Dendritic cell treated with granulocyte-macrophage colony-stimulating factor and Interleukin-4, amounts not matched to agents 40 ng/mL and 50 ng/mL, for 4 days (primary cell): ENCODE measurements at regions not wholly inside any gene's neighbourhood (a gene's known extent, or its start where the extent isn't known, plus 50 kb on each side); places are given as distances from the start of the nearest gene placed in this dataset.
"Not testable (repeated sequence)": the region's sequence is repeated elsewhere in the genome, so short reads cannot be mapped to it uniquely, and the experiment has no call there.

ENCODE experiments used
- H3K27ac Mint-ChIP-seq: one replicate; pipeline ENCODE4 v1.8.0; 2022; ENCODE audit warnings: mild to moderate bottlenecking, mixed read lengths
- H3K27me3 Mint-ChIP-seq: one replicate; pipeline ENCODE4 v1.8.0; 2022; ENCODE audit warnings: mild to moderate bottlenecking, mixed read lengths
- H3K36me3 Mint-ChIP-seq: one replicate; pipeline ENCODE4 v1.8.0; 2022; ENCODE audit warnings: low read depth, mixed read lengths
- H3K4me1 Mint-ChIP-seq: one replicate; pipeline ENCODE4 v1.8.0; 2022; ENCODE audit warnings: low read depth, mixed read lengths
- H3K4me3 Mint-ChIP-seq: one replicate; pipeline ENCODE4 v1.8.0; 2022; ENCODE audit warnings: mild to moderate bottlenecking, moderate library complexity, mixed read lengths
- H3K9me3 Mint-ChIP-seq: one replicate; pipeline ENCODE4 v1.8.0; 2022; ENCODE audit warnings: mixed read lengths
- intact Hi-C: fragments of 100-400 bp; cut with micrococcal nuclease; formaldehyde crosslinking; loops from one replicate; pipeline ENCODE4 v1.15.0; 2022

DNA sequence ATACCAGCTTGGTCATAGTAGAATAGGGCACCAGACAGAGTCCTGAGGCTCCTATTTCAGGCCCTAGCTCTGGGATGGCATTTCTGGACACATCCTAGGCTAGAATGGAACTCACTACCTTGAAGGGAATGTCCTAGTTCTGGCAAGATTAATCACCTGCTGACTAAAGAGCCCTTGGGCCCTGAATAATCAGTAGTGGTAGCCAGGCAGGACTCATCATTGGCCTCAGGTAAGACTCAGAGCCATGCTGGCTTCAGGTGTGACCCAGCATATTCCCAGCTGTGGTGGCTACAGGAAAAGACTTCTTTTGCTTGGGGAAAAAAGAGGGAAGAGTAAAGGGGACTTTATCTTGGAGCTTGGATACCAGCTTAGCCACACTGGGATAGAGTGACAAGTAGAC, 131.0 kb upstream of the SRD5A2 start:
- H3K9me3 Mint-ChIP-seq, result peaks cover 42% of the 10 kb centered on the region
- no peak overlapping the region for H3K27ac Mint-ChIP-seq
- intact Hi-C loops, result no loop called here
- no peaks in the 10 kb centered on the region for H3K36me3 Mint-ChIP-seq
- H3K27me3 Mint-ChIP-seq, result no peaks in the 10 kb centered on the region
- H3K4me1 Mint-ChIP-seq, result no peaks in the 10 kb centered on the region
- H3K4me3 Mint-ChIP-seq, result no peak overlapping the region

- Mint-ChIP-seq H3K36me3 (no peaks in the 10 kb centered on the region), H3K4me3 (no peak overlapping the region), H3K9me3 (peaks cover 48% of the 10 kb centered on the region), H3K4me1 (no peaks in the 10 kb centered on the region), H3K27me3 (no peaks in the 10 kb centered on the region), H3K27ac (no peak overlapping the region)
- intact Hi-C loops, result no loop called here
Observed at GRCh38 chr2:31710121-31710520, 129.4 kb upstream of the SRD5A2 start.

DNA sequence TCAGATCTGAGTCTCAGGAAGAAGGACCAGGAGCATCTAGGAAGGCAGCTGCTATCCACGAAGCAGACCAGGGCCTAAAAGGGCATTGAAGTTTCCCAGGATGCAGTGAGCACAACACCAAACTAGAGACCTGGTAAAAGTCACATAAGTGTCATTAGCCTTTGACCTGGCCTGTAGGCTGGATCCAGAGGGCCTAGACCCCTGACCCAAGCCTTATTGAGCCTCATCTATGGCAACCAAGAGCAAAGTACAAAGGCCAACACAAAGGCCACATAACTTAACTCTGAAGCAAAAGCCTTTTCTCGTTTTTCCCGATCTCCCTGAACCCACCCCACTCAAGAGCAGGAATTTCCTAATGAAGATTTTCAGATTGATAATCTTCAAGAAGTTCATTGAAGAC, 127.3 kb upstream of the SRD5A2 start:
- no peak overlapping the region for H3K4me3 Mint-ChIP-seq
- intact Hi-C loops, result no loop called here
- no peak overlapping the region for H3K27ac Mint-ChIP-seq
- no peaks in the 10 kb centered on the region for H3K36me3 Mint-ChIP-seq
- no peaks in the 10 kb centered on the region for H3K4me1 Mint-ChIP-seq
- H3K9me3 Mint-ChIP-seq, result peaks cover 33% of the 10 kb centered on the region
- no peaks in the 10 kb centered on the region for H3K27me3 Mint-ChIP-seq

DNA sequence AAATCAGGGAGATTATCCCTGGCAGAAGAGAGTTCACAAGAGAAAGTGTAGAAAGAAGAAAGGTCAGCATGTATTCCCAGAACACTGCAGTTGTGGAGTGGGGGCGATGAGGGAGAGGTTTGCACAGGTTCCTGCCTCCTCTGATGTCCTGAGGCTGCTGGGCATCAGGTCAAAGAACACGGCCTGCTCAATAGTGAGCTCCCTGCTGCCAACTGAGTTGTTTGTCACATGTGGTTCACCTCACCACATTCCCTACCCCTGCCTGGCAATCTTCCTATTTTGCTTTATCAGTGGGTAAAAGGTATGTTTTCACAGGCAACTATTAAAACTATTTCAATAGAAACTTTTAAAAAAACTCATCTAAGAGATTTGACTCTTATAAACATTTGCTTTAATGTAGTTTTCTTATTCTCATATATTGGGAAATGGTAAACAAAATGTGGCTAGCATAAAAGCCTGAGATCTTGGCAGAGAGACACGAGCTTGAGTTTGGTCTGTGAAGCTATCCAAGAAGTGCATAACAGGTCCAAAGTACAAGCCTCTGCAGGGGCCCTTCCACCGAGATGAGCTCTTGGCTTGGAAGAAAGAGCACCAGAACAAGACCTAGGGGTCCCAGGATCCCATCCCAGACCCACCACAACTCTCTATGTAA, 123.9 kb upstream of the SRD5A2 start:
- H3K36me3 Mint-ChIP-seq, result no peaks in the 10 kb centered on the region
- intact Hi-C loops, result no loop called here
- no peak overlapping the region for H3K4me3 Mint-ChIP-seq
- H3K9me3 Mint-ChIP-seq, result peaks cover 47% of the 10 kb centered on the region
- no peaks in the 10 kb centered on the region for H3K27me3 Mint-ChIP-seq
- no peak overlapping the region for H3K27ac Mint-ChIP-seq
- no peaks in the 10 kb centered on the region for H3K4me1 Mint-ChIP-seq

- Mint-ChIP-seq H3K36me3 (no peaks in the 10 kb centered on the region), H3K9me3 (peaks cover 55% of the 10 kb centered on the region), H3K4me3 (no peak overlapping the region), H3K4me1 (no peaks in the 10 kb centered on the region), H3K27me3 (no peaks in the 10 kb centered on the region), H3K27ac (no peak overlapping the region)
- intact Hi-C loops, result no loop called here
Observed at GRCh38 chr2:31703253-31703652, 122.5 kb upstream of the SRD5A2 start.

DNA sequence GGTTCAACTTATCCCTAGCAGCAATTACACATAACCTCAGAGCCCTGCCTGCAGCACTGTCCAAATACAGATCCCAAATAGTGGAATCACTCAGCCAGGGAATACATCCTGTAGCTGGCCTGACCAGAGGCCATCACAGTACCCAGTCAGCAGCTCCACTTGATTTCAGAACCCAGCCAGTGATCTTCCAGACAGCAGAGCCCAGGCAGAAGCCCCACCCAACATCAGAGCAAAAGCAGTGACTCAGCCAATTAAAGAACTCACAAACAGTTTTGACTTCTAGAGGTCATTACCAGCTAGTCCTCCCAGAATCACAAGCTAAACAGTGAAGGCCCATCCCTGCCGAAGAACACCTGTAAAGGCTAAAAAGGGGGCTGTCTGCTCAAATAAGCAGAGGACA, 118.0 kb upstream of the SRD5A2 start:
- Mint-ChIP-seq H3K4me3 (no peak overlapping the region), H3K27me3 (no peaks in the 10 kb centered on the region), H3K27ac (no peak overlapping the region), H3K4me1 (no peaks in the 10 kb centered on the region), H3K36me3 (no peaks in the 10 kb centered on the region), H3K9me3 (peaks cover 75% of the 10 kb centered on the region)
- intact Hi-C loops, result no loop called here

GRCh38 chr2:31696068-31696467, 115.3 kb upstream of the SRD5A2 start:
- no peaks in the 10 kb centered on the region for H3K27me3 Mint-ChIP-seq
- no peak overlapping the region for H3K27ac Mint-ChIP-seq
- H3K4me3 Mint-ChIP-seq, result no peak overlapping the region
- H3K4me1 Mint-ChIP-seq, result no peaks in the 10 kb centered on the region
- no peaks in the 10 kb centered on the region for H3K36me3 Mint-ChIP-seq
- H3K9me3 Mint-ChIP-seq, result peaks cover 91% of the 10 kb centered on the region
- intact Hi-C loops, result no loop called here

- H3K27me3 Mint-ChIP-seq, result no peaks in the 10 kb centered on the region
- intact Hi-C loops, result no loop called here
Observed at GRCh38 chr2:31694444-31694843, 113.7 kb upstream of the SRD5A2 start.

DNA sequence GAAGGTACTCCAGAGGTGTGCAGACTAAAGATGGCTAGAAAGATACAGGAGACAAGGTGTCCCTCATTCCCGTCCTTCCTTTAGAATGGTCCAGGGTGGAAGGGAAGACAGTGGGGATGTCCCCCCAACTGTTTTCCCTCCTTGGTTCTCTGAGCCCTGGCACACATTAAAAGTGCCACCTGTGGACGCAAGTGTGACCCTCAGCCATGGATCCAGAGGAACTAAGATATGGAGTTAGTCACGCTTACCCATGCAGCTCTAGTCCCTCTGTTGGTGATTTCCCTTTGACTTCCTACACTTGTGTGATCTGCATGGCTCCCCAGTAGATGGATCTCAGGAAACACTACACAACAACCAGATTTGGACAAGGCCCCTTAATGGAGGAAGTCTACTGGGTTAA, 113.1 kb upstream of the SRD5A2 start:
- no peaks in the 10 kb centered on the region for H3K4me1 Mint-ChIP-seq
- H3K27me3 Mint-ChIP-seq, result no peaks in the 10 kb centered on the region
- no peak overlapping the region for H3K4me3 Mint-ChIP-seq
- intact Hi-C loops, result no loop called here
- H3K27ac Mint-ChIP-seq, result no peak overlapping the region
- H3K9me3 Mint-ChIP-seq, result peaks cover 74% of the 10 kb centered on the region
- H3K36me3 Mint-ChIP-seq, result no peaks in the 10 kb centered on the region

More at GRCh38 chr2:31694444-31694843, 113.7 kb upstream of the SRD5A2 start:
- no peaks in the 10 kb centered on the region for H3K36me3 Mint-ChIP-seq
- peaks cover 80% of the 10 kb centered on the region for H3K9me3 Mint-ChIP-seq
- no peak overlapping the region for H3K27ac Mint-ChIP-seq
- H3K4me3 Mint-ChIP-seq, result no peak overlapping the region
- no peaks in the 10 kb centered on the region for H3K4me1 Mint-ChIP-seq

DNA sequence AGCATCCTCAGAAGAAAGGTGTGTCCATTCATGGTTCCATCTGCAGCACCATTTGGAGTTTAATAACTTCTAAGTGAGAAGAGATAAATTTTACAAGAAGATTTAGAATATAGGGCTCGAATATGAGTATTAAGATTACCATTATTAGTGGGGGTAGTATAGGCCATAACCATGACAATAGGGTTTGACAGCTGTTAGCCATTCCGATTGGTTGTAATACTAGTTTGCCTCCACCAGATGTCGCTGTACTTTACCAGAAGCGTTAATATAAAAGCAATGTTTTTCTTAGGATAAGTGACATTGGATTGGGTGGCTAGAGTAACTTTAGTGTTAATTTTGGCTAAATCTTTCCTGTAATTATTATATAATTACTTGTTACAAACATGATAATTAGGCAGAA, 107.5 kb upstream of the SRD5A2 start:
- Mint-ChIP-seq H3K36me3 (no peaks in the 10 kb centered on the region), H3K27ac (no peak overlapping the region), H3K4me3 (no peak overlapping the region), H3K27me3 (no peaks in the 10 kb centered on the region), H3K4me1 (no peaks in the 10 kb centered on the region), H3K9me3 (peaks cover 58% of the 10 kb centered on the region)
- intact Hi-C loops, result loop anchor here (10.0 kb wide), 1 partner anchor 447 kb away; no protein-coding TSS in a partner anchor

- not testable (repeated sequence) for H3K4me1 Mint-ChIP-seq, H3K4me3 Mint-ChIP-seq, H3K27ac Mint-ChIP-seq, H3K36me3 Mint-ChIP-seq, H3K27me3 Mint-ChIP-seq
- H3K9me3 Mint-ChIP-seq, result peaks cover 74% of the 10 kb centered on the region
- intact Hi-C loops, result loop anchor here (10.0 kb wide), 1 partner anchor 451 kb away; no protein-coding TSS in a partner anchor
Observed at GRCh38 chr2:31683506-31683905, 102.8 kb upstream of the SRD5A2 start.

- Mint-ChIP-seq H3K4me1 (no peaks in the 10 kb centered on the region), H3K9me3 (peaks cover 76% of the 10 kb centered on the region), H3K27me3 (no peaks in the 10 kb centered on the region), H3K27ac (no peak overlapping the region), H3K36me3 (no peaks in the 10 kb centered on the region), H3K4me3 (no peak overlapping the region)
- intact Hi-C loops, result no loop called here
Observed at GRCh38 chr2:31675485-31675901, 94.8 kb upstream of the SRD5A2 start.

GRCh38 chr2:31674446-31674845, 93.7 kb upstream of the SRD5A2 start:
- intact Hi-C loops, result no loop called here

DNA sequence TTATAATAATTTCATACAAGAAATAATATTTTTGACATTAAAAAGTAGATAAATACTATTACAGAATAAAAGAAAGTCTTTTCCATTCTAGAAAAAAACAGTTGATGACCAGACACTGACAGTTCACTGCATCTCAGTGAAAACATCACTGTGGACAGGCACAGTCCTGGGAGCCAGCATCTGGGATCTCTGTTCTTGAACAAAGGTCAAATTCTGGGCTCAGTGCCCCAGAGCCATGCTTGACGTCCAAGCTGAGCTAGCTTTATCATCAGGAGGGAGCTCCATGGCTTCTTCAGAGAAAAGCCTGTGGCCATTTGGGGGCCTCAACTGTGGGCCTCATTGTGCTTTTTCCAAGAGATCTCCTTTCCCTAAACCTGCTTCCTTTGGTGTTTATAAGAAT, 86.1 kb upstream of the SRD5A2 start:
- no peak overlapping the region for H3K27ac Mint-ChIP-seq
- no peak overlapping the region for H3K4me3 Mint-ChIP-seq
- H3K4me1 Mint-ChIP-seq, result no peaks in the 10 kb centered on the region
- no peaks in the 10 kb centered on the region for H3K27me3 Mint-ChIP-seq
- no peaks in the 10 kb centered on the region for H3K36me3 Mint-ChIP-seq
- intact Hi-C loops, result no loop called here
- H3K9me3 Mint-ChIP-seq, result peaks cover 10% of the 10 kb centered on the region

More at GRCh38 chr2:31674446-31674845, 93.7 kb upstream of the SRD5A2 start:
- no peaks in the 10 kb centered on the region for H3K36me3 Mint-ChIP-seq
- H3K27ac Mint-ChIP-seq, result no peak overlapping the region
- H3K4me3 Mint-ChIP-seq, result no peak overlapping the region
- no peaks in the 10 kb centered on the region for H3K4me1 Mint-ChIP-seq
- H3K27me3 Mint-ChIP-seq, result no peaks in the 10 kb centered on the region
- H3K9me3 Mint-ChIP-seq, result peaks cover 67% of the 10 kb centered on the region
